M059J (cell line): ENCODE measurements at regions not wholly inside any gene's neighbourhood (a gene's known extent, or its start where the extent isn't known, plus 50 kb on each side); places are given as distances from the start of the nearest gene placed in this dataset.
A peak's percentile ranks its signal among the peaks of the same experiment; 100 is the strongest.
"Not testable (repeated sequence)": the region's sequence is repeated elsewhere in the genome, so short reads cannot be mapped to it uniquely, and the experiment has no call there.

Experiments used
- DNase-seq: peaks from one replicate; pipeline ENCODE4 v3.0.0-alpha.2; 2012; ENCODE audit warnings: low read depth

DNA sequence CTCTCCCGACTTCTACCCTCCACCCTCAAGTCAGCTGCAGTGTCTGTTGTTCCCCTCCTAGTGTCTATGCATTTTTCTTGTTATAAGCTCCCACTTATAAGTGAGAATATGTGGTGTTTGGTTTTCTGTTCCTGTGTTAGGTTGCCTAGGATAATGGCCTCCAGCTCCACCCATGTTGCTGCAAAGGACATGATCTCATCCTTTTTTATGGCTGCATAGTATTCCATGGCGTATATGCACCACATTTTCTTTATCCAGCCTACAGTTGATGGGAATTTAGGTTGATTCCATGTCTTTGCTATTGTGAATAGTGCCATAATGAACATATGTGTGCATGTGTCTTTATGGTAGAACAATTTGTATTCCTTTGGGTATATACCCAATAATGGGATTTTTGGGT is 80.7 kb downstream of the SPTSSA start:
- not testable (repeated sequence) for DNase-seq

DNA sequence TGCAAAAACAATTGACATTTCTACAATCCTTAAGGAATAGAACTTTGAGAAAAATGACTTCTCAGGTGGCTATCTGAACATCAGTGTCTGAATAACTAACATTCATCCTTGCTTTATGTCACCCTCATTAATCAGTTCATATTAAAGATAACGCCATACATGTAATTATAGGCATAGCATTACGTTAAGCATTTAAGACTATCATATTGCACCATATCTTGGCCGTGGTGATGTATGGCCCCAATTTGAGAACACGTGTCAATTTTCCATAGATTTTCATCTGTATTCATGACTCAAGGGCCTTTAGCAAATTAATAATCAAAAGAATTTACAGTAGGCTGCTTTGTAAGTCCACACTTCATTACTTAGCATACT is 81.6 kb downstream of the SPTSSA start:
- no peak for DNase-seq

DNA sequence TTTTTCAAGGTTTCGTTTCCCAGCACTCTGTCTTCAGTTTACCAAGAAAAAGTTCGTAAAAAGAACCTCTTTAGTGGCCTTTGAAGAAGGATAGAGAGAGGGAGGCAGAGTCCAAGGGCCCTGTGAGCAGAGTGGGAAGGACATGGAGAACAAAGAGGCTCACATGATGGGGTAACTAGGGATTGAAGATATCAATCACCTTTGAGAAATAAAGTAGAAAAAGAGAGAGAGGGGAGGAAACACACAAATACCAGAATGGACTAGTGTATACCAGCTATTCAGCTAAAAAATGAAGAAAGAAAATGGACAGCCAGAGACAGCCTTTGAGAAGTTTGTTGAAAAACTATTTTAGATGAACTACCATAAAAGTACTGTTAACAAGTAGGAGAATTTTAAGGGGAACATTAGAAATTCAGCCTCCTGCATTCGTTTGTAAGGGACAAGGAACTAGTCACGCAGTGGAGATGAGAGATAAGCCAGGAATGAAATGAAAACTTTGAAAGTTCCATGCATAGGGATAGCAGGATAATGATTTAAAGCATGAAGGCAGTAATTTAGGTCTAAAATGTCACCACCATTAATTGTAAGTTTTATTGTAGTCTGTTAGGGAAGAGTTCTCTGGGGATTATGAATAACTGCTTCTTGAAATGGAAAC is 82.1 kb downstream of the SPTSSA start:
- no peak for DNase-seq

DNA sequence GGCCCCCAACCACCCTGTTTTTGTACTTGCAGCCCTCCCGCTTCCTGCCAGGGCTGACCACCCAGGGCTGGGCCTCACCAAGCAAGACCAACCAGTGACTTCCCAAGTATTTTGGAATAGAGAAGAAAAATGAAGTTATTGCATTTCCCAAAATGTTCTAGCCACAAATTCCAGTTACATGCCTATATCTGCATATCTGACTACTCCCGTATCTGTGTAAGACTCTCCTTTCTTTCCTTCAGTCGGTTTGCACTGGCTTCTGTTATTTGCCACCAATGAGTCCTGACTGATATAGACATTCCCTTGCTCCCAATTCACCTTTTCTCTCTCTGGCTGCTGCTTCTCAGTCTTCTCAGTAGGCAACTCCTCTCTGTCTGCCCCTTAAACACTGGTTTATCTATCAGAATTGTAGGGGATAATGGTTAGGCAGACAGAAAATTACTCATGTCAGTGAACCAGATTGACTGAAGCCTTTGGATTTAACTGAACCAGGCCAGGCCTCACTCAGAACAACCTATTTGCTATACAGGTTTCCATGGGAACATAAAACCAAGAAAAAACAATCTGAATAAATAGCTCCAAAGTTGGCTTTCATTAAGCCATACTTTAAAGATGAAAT is 85.3 kb downstream of the SPTSSA start:
- DNase-seq = no peak

DNA sequence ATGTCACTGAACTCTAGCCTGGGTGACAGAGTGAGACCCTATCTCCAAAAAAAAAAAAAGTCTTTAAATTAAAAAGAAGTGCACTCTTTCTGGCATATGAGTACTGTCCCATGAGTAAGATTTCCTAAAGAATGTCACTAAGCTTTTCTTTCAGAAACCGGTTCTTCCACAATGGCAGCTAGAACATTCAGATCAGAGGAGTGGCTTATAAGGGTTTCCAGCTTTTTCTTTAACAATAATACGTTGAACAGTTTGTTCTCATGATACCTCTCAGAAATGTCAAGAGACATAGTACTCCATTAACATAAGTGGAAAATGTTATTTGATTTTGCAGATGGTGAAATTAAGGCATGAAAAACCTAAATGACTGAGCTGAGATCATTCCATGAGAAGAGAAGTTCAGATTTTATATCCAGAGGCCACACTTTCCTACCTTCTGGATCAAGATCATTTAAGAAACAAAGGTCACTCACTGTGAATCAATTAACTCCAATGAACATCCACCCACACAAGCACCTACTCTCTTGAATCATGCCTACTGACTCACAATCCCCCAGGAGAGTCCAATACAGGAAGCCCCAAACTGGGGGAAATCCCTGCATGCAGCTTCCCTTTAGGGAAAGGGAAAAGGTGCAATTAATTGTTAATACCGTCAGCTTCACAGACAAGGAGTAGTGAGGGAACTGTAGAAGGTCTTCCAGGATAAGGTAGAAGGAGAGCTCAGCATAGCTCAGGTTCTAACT is 86.9 kb downstream of the SPTSSA start:
- no peak for DNase-seq

DNA sequence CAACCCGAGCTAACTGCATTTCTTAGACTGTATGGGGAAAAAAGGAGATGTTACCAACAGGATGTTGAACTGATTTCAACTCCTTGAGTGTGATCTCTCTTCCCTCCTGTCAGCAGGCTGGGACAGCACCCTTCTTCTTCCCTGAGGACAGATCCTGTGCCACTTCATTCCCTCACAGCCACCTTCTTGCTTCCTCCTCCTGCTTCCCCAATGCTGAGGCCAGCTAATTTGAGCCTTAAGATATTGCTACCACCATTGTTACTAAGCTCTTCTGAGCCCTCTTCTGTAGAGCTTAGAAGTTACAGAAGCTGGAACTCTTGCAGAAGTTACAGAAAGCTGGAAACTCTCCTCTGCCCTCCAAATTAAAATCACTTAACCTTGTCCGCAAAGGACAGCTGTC is 88.8 kb downstream of the SPTSSA start:
- DNase-seq = no peak

DNA sequence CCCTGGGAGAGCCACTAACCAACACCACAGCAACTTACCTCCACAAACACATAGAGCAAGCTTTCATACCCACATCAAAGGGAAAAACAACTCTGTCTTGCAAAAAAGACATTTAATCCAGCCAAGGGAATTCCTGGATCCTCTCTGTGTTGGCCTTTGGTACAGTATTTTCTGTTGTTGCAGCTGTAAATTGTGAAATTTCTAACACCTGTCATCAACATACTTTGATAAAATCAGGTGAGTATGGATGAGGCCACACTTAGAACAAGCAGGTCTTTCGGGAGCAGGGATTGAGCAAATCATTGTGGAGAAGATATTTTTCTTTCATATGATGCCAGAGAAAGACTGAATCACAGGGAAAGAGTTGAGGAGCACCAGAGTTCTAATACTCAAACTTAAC is 89.3 kb downstream of the SPTSSA start:
- DNase-seq = no peak

DNA sequence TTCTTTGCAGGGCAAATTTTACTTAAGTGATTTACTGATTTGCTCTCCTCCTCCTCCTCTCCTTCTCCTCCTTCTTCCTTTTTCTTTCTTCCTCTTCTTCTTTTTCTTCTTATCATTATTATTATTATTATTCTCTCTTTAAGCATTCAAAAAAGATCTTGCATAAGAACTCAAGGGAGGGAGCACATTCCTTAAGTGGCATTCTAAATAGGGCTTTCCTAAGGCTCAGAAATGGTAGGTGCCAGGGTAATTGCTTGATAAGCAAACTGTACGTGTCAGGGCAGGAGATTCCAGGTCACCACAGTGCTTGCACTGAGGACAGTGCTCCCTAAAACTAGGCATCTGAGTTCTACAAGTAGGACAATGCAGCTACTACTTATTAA is 92.4 kb downstream of the SPTSSA start:
- no peak for DNase-seq

DNA sequence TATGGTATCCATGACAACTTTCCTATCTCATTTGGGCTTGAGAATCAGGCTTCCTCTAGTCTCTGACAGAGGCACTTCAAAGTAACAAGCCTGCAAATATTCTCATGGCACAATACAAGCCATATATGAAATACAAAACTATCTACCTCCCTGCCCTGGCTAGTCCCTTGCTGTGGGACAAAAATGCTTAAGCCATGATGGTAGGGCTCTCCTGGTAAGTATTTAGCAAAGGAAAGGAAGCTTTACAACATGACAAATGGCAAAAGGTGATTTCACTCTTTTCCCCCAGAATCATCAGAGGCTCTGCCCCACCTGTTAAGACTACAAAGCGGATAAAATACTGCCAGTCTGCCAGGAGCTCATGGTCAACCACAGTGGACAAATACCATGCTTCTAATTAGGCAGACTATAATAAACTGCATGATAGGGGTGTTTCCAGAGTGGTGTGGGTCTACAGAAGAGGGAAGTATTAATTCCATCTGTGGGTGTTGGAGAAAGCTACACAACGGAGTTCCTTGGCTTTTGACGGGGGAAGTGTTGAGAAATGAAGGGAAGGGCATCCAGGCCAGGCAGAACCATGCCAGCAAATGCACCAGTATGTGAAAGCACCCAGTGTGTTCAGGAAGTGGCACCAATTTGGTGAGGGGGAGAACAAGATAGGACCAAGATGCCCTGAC is 92.9 kb downstream of the SPTSSA start:
- no peak for DNase-seq

DNA sequence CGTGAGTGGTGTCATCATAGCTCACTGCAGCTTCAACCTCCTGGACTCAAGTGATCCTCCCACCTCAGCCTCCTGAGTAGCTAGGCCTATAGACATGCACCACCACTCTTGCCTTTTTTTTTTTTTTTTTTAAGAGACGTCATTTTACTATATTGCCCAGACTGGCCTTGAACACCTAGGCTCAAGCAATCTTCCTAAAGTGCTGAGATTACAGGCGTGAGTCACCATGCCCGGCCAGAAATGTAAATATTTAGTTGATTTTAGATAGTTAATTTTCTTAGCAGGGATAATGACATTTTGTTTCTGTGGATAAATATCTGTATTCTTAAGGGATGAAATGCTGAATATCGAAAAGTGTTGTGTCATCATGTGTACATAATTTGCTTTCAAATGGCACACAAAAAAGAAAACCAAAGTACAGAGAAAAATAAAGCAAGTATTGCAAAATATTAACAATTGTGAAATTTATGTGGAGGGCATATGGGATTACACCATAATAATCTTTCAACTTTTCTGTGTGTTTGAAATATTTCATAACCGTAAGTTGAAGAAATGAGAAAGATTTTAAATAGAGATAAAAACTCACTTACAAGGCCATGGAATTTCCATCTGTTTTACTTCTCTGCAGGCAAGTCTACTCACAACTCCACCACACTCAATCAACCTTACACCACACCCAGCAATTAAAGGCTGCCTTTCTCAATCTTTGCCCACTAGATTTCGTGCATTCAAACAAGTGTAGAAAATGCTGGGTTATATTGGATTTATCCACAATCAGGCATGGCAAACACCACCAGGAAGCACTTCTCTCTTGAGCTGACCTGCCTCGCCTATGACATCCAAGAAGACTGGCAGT is 93.7 kb downstream of the SPTSSA start:
- DNase-seq = no peak

DNA sequence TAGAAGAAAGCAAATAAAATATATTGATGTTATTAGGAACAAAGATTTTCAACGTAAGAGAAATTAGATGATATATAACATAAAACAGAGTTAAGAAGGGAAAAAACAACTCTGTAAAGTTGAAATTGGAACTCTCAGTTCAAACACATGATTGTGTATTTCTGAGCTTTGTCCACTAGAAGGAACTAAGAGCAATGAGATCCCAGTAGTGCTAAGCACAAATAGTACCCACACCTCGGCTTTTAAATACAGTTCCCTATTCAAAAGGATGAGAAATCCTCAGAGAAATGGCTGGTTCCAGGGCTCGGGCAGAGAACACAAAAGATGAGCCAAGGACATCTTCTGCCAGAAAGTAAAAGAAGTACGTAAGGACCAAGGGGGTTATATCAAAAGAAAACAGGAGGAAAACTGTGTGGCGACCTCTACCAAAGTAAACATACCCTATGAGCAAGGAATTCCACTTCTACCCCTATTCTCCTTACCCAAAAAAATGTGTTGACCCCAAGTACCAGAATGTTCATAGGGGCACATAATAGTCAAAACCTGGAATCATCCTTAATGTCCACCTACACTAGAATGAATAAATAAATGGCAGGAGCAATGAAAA is 96.6 kb downstream of the SPTSSA start:
- no peak for DNase-seq

DNA sequence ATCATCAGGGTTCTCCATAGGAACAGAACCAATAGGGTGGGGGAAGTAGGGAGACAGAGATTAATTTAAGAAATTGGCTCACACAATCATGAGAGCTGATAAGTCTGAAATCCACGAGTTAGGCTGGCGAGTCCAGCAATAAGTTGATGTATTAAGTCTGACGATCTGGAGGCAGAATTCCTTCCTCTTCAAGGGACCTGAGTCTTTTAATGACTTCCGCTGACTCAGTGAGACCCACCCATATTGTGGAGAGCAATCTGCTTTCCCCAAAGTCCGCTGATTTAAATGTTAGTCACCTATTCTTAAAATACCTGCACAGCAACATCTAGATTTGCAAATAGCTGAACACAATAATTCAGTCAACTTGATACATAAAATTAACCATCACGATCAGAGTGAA is 97.8 kb downstream of the SPTSSA start:
- DNase-seq = no peak

DNA sequence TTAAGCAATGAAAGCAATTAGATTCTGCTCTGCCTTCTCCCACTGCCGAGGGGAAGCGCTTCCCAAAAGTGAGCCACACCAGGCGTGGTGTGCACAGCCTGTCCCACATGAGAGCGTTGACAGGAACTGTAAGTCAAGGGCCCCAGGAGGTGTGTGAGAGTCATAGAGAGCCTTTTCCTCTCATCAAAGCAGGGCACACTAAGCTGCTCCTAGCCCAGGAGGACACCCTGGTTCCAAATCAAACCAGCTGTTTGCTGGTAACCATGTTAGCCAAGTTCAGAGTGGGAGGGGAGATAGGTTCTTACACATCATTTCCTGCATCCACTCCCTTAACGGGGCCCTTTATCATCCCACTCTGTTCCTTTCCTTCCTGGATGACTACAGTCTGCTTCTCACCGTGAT is 98.3 kb downstream of the SPTSSA start:
- DNase-seq = no peak

DNA sequence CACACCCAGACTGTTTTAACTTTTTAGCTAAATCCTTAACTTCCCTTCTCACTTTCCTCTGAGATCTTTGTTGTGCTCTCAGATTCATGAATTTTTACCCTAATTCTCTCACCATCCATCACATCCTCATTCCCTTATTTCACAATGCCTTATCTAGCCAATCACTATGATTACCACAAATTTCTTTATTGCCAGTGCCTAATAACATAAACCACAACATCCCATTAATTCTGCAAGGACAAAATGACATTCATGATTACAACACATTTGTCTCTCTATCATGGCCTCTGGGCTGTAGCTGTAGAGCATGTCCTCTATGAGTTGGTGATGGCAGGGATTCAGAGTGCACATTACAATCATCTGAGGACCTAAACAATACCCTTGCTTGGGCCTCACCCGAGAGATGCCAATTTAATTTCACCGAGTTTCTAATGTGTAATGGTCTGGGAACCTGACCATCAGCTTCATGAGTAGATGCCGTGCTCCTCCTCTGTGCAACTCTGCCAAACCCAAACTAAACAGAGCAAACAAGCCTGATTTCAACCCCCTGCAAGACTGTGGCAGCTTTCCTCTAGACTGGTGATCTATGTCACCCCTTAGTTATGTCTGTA is 99.3 kb downstream of the SPTSSA start:
- DNase-seq = peak; percentile 43

DNA sequence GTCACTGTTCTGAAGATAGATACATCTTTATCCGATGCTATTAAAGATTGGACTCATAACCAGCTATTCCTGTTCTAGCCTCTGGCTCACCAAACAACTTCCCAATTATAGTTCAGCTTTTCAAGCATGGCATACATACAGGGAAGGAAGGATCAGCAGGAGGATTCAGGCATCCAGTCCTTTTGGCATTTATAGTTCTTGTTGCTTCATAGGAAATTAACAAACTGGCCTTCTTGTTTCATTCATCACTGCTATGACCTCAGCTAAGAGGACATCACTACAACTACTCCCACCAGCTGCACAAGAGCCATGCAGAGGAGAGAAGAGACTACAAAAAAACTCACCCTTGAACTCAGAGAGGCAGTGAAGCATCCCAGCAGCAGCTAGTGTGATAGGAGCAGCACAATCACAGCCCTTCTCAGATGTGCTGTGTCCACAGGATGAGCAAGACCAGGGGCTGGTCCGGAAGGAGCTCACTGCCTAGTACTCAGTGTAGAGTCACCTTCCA is 100.5 kb downstream of the SPTSSA start:
- no peak for DNase-seq

DNA sequence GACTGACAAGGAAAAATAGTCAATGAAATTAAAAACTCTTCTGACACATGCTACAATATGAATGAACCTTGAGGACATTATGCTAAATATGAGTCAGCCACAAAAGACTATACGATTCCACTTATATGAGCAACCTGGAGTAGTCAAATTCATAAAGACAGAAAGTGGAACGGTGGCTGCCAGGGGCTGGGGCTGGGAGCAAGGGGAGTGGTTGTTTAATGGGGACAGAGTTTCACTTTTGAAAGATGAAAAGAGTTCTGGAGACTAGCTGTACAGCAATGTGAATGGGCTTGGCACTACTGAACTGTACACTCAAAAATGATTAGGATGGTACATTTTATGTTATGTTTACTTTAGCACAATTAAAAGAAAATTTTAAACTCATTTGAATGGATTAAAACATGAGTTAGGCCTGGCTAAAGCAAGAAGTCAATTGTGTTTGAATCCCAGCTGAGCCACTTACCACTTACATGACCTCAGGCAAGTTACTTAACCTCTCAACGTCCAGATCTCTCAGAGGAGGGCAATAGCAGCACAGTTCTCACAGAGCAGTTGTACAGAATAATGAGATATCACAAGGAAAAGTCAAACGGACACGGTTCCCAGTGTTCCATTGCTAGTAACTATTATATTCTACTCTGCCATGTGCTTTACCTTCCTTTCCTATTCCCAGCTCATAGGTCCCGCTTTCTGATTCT is 102.5 kb downstream of the SPTSSA start:
- peak; percentile 53 for DNase-seq

DNA sequence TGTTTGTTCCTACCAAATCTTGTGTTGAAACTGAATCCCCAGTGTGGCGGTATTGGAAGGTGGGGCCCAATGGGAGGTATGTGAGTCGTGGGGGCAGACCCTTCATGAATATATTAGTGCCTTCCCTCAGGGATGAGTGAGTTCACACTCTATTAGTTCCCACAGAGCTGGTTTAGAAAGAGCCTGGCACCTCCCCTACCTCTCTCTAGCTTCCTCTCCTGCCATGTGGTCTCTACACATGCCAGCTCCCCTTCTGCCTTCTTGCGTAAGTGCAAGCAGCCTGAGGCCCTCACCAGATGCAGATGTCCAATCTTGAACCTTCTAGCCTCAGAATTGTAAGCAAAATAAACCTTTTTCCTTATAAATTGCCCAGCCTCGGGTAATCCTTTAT is 105.8 kb downstream of the SPTSSA start:
- peak; percentile 73 for DNase-seq

DNA sequence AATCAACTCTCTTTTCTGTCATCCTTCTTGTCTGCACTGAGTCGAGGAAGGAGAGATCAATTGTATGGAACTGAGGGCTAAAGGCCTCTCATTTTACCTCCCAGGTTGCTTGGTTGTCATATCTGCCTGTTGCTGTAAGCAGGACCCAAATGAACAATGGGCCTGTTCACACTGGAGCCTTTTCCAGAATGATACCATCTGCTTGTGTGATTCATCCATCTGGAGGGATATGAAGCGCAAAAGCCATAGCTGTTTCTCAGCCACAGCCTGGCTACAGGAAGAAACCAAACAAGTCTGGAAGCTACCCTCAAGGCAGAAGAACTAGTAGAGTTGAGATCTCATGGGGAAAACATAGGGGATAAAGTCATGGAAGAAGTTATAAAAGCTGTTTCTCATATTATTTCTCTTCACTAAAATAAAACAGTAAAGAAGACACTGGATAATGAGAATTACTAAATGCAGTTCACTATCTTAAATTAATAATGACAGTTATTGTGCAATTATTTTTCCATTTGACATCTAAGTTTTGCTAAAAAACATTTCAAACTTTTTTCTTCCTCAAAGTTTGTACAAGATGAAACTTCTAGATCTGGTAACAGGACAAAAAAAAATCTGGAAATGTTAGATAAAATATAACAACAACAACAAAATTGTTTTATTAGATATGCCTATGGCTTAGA is 106.3 kb downstream of the SPTSSA start:
- DNase-seq = peak; percentile 93

DNA sequence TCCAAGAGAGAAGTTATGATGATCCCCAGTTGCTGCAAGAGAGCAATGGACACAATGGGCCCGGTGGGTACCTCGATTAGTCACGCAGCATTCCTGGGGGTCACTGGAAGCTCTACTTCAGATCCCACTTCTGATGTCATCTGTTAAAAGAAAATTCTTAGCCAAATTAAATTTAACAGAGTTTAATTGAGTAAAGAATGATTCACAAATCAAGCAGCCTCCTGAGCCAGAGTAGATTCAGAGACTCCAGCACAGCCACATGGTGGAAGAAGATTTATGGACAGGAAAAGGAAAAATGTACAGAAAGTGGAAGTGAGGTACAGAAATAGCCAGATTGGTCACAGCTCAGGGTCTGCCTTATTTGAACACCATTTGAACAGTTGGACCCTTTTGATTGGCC is 107.5 kb downstream of the SPTSSA start:
- DNase-seq = peak; percentile 74

DNA sequence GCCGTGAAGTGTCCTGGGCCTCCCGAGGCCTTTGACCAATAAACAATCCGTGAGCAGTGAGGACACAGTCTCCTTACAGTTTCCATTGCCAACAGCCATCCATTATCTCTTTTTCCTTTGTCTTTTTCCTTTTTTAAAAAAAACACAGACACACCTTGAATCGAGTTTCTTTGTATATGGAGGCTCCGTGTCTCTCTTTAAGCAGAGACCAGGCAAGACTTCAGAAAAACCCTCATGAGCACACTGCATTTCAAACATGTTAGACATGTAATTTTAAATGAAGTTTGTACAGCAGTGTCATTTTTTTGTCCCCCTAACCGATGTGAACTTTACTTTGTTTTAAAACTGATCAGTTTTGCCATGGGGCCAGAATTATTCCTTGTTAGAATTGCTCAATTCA is 111.1 kb downstream of the SPTSSA start:
- DNase-seq = no peak
